Putamen (tissue), 1 donor: ENCODE measurements at regions not wholly inside any gene's neighbourhood (a gene's known extent, or its start where the extent isn't known, plus 50 kb on each side); places are given as distances from the start of the nearest gene placed in this dataset.
A peak's percentile ranks its signal among the peaks of the same experiment; 100 is the strongest.

Experiments used
- DNase-seq: peaks from one replicate; pipeline ENCODE4 v3.0.0-alpha.2; 2016; ENCODE audit warnings: low spot score

DNA sequence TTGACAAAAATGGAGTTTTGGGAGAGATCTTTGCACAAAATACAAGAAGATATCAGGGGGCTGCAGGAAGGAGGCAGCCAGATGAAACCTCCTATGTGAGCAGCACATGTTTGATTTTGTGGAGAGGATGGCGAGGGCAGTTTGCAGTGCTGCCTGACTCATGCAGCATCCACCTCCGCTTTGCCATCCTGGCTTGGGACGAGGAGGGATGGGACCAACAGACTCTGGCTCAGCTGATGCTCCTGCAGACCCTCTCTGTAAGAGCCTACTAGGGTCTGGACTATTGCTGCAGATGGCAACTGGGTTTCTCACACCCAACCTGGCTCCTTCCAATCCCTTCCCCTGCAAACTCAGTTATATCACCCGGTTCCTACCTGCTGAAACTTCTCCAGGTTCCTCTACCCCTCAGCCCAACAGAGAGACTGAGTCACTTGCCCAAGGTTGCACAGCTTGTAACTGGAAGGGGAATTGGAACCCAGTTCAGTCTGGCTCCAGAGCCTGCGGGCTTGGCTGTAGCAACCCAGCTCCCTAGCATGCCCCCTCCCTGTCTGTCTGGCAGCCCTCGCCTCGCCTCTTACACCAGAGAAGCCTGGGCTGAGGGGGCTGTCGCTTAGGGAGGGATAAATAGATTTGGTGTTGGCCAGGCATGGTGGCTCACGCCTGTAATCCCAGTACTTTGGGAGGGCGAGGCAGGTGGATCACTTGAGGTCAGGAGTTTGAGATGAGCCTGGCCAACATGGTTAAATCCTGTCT, 205.8 kb downstream of the PTPRU start:
- DNase-seq, result no peak

DNA sequence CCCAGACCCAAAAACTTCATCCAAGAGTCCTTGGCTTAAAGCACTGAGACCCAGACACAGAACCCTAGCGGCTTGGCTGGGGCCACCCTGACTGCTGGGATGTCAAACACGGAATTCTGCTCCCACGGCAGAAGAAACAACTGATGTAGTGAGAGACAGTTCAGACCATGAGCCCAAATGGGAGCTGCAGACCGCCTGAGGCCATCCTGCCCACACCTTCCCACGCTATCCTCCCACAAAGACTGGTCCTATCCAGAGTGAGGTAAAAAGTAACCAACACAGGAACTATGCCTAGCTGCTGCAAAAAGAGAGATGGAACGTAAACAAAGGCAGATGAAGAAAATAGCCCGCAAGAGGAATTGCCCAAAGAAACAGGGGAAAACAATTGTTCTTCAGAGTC, 203.3 kb downstream of the PTPRU start:
- no peak for DNase-seq

DNA sequence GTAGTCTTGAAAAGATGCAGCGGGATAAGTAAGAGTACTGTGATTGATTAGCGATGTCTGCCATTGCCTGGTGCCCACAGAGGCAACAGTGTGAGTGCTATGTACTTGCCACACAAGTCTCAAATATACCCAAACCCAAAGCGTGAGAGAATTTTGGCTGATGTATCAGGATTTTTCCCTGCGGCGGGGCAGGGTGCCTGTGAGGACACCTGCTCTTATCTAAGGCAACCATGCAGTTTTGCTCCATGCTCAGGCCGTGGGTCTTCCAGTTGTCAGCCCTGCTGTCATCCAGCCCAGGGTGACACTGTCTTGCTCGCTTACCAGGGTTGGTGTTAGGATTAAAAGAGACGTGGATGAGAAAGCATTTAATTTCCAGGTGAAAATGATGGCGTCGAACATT, 202.7 kb downstream of the PTPRU start:
- no peak for DNase-seq

DNA sequence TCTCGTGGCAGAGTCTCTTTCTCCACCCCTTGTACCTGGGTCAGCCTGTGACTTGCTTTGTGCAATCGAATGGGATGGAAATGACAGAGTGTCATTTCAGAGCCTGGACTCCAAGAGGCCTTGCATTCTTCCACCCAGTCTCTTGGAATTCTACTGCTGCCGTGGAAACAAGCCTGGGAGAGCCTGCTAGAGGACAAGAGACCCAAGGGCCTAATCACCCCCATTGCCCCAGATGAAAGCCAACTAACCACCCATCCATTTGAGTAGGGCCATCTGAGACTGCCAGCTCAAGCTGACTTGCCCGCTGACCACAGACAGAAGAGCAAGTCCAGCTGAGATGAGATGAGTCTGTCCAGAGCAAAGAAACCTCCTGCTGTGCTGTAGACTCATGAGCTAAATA, 201.6 kb downstream of the PTPRU start:
- no peak for DNase-seq

DNA sequence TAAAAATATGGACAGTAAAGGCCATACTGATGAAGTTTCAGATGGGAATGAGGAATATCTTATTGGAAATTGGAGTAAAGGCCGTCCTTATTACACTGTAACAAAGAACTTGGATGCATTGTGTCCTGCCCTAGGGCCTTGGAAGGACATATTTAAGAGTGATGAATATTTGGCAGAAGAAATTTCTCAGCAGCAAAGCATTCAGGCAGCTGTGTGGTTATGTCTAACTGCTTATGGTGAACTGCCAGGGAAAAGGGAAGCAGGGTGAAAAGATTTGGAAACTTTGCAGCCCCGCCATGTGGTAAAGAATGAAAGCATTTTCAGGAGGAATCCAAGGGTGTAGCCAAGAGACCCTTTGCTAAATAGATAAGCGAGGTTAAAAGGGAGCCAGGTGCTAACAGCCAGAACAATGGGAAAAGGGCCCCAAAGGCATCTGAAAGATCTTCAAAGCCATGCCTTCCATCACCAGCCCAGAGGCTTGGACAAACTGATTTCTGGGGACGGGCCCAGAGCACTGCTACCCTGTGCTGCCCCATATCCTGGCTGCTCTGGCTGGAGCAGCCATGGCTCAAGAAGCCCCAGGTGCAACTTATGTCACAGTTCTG, 200.0 kb downstream of the PTPRU start:
- DNase-seq, result no peak

DNA sequence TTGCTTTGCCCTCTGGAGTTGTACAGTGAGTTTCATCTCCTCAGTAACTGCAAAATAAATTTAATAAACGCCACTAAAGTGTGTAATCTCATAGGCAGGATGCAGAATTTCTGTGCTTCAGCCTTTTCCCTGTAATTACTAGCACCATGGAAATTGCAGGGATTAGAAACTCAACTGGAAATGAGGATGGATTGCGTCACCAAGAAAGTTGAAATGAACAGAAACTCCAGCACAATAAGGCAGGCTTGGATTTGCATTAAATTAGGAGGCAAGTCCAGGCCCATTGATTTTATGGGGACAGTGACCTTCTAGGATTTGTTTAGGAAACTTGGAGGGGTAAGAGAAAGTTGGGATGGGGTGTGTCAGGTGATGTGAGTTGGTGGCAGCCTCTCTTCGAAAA, 197.5 kb downstream of the PTPRU start:
- DNase-seq, result no peak

DNA sequence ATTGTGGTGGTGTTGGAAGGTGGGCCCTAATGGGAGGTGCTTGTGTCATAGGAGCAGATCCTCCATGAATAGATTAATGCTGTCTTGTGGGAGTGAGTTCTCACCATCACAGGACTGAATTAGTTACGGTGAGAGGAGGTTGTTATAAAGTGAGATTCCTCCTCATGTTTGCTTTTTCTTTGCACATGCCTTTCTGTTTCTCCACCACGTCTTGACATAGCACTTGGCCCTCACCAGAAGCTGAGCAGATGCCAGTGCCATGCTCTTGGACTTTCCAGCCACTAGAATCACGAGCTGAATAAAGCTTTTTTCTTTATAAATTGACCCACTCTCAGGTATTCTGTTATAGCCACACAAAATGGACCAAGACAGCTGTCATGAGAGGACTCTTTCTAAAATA, 194.8 kb downstream of the PTPRU start:
- no peak for DNase-seq

DNA sequence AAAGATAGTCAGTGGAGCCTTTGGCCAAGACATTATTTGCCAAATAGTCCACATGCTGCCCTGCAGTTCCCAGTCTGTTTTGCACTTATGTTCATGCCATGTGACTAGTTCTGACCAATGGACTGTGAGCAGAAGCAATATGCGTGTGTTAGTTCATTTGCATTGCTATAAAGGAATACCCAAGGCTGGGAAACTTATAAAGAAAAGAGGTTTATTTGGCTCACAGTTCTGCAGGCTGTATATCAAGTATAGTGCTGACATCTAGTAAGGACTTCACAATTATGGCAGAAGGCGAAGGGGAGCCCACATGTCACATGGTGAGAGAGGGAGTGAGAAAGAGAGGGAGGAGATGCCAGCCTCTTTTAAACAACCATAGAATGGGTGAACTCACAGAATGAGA, 193.3 kb downstream of the PTPRU start:
- no peak for DNase-seq

DNA sequence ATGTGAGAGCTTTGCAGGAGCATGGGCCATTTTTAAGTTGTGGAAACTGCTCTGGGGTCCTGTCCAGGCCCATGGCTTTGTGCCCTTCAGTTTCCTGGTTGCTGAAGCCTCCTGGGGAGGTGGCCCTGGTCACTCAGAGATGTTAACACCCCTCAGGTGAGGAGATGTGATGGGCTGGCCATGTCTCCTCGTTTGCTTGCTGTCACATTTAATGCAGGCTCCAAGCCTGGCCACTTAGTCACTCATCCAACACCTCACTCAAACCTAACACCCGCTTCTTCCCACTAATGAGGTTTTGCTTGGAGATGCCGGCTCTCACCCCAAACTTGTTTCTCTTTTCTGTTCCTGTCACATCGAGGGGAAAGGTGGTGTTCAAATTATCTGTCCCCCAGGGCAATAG, 192.7 kb downstream of the PTPRU start:
- DNase-seq, result no peak

DNA sequence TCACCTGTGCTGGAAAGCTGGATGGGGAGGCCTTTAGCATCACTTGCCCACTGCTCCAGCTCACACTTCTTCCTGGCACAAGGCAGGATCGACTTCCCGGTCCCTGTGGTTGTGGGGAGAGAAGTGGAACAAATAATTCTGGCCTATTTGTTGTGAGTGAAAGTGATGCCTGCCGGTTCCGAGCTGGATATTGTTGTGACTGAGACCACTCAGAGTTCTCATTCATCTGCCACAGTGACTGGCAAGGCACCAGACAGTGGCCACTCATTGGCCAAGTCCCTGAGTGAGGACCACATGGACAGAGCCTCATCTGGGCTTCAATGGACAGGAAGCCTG, 191.9 kb downstream of the PTPRU start:
- no peak for DNase-seq

DNA sequence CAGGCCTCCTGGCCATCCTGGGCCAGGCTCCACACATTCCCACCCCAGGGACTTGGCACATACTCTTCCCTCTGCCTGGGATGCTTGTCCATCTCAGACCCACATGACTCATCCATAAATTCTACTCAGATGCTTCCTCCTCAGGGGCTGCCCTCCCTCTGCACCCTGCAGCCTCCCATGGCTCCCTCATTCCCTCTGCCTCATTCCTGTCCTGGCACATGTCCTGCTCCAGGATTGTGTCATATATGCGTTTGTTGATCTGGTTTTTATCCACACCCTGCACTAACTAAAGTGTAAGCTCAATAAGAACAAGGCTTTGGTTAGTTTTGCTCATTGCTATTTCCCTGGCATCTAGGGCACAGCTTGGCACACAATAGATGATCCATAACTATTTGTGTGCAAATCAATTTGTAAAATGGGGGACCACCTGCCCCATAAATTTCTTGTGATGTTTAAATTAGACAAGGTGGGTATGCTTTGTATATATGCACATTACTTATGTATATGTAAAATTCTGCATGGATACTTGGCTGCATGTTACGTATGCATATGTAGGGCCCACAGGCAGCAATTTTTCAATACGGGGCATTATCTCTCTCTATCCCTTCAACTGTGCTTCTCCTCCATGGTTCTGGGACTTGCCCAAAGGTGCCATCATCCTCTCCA, 191.4 kb downstream of the PTPRU start:
- DNase-seq, result no peak

DNA sequence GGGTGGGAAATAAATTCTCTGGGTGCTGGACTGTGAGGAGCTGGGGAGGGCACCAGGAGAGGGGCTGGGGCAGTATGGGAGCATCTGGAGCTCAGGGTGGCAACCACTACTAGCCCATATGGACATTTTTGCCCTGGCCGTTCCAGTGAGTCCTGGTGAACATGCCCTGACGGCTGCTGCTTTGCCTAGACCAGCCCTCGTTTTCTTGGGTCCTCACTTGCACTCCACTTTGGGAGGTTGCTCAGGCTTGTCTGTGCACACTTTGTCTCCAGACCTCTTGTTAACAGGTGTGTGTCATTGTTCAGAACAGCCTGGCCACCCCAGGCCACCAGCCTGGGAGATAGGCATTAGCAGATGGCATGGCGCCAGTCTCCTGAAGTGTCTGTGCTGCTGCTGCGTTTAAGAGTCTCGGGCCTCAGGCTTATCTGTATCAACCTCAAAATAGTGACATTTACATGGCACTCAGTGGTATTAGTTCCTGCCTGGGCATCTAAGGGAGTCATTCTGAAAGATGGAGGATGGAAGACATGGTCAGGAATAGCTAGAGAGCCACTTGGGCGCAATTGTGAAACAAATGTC, 190.5 kb downstream of the PTPRU start:
- no peak for DNase-seq

DNA sequence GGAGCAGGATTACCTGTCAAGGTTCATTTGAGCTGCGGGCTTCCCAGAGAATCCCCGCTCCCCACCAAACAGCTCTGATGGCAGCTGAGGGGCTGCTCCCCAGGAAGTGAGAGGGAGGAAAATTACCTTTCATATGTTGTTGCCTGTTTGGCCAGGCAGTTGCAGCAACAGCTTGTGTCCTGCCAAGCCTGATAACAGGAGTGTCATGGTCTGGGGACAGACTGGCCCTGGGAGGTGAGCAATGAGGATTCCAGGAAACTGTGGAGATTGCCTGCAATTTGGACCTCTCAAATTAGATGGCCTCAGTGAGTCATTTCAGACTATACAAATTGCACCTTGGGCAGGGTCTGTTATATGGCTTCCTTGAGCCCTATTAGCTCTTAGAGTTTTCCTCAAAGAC, 189.3 kb downstream of the PTPRU start:
- DNase-seq, result no peak

DNA sequence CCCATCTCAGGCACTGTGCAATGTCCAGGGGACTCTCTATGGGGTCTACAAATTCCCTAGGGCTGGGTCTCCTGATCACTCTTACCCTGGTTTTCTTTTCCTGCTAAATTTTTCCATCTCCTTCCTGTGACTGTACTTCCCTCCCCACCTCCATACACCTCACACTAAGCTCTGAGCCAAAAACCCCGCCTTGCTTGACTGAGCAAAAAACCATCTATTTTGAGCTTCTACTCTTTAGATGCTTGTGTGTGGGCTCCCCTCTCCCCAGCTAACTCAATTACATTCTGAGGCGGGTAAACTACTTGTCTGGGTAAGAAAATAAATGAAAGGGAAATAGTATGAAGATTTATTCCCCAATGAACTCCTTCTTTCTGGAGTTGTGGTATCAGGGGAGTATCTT, 187.9 kb downstream of the PTPRU start:
- peak; percentile 34 for DNase-seq

DNA sequence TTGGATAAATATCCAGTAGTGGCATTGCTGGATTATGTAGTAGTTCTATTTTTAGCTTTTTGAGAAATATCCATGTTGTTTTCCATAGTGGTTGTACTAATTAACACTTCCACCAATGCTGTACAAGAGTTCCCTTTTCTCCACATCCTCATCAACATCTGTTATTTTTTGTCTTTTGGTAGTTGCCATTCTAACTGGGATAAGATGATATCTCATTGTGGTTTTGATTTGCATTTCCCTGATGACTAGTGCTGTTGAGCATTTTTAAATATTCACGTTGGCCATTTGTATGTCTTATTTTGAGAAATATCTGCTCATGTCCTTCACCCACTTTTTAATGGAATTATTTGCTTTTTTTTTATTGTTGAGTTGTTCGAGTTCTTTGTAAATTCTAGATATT, 183.9 kb downstream of the PTPRU start:
- no peak for DNase-seq

DNA sequence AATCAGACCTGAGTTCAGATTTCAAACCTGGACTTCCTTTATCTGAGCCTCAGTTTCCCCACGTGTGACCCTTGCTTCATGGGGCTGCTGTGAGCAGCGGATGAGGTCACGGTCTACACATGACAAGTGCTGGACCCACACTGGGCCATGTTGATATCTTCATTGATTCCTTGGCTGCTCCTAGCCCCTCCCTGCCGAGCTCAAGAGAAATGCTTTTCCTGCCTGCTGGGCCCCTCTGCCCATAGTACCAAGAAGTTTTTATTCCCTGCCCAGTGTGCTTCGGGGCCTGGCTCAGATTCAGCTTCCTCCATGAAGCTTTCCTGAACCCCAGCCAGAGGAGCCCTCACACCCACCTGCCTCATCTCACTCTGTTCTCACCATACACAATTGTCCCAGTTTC, 181.6 kb downstream of the PTPRU start:
- no peak for DNase-seq

DNA sequence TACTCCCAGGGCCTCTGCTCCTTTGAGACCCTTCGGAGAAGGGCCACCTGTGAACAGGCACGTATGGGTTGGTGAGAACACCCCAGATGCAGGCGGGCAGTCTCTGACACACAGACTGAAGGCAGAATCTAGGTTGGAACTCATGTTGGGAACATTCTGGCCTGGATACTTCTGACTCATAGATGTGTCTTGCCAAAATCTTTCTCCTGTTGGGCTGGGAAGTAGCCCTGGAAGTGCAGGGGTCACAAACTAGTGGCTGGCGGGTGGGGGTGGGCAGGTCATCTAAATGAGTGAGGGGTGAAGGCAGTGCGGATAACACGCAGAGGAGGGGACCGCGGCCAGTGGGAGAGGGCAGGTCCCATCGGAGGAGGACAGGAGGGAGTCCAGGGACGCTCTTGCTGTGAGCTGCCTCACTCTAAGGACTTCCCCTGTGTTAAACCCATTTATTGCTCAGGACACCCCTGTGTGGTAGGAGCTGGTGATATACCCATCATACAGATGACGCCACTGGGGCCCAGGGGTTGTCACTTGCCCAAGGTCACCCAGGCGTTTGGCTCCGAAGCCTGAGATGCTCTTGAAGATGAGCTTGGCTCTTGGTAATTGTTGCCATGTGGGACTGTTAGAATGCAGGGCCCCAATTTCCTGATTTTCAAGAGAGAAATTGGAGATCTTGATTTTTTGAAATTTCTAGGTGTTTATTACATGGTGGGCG, 181.0 kb downstream of the PTPRU start:
- DNase-seq, result no peak

DNA sequence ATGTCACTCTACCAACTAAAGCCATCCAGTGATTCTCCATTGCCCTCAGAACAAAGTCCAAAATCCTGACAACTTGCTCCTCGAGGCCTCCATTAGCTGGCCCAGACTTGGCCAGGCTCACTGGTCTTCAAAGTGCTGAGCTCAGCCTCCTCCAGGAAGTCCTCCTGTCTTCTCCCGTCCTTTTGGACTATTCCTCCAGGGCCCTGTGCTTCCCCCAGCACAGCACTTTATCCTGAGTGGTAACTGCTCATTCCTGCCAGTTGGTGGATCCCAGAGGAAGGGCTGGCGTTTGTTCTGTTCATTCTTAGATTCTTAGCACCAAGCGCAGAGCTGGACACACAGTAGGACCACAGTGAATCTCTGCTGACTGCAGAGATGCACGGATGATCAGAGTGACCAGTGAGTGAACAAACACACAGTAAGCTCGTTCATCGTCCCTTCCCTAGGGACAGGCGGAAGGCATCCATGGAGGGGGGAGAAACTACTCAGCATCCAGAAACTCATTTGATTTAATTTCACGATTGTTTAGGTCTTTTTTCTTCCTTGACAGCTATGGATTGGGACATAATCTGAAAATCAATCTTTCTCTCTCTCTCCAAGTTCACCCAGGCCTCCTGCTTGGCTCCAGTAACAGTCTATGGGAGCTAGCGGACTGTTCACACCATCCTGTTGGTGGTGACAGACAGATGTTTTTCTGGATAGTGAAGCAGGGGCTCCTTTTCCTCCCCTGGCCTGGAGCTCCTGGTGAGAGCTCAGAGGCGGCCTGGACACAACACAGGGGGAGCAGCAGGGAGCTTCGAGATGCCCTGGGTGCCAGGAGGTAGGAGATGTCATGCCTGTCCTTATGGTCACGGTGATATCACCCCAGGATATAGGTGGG, 180.2 kb downstream of the PTPRU start:
- DNase-seq, result no peak

DNA sequence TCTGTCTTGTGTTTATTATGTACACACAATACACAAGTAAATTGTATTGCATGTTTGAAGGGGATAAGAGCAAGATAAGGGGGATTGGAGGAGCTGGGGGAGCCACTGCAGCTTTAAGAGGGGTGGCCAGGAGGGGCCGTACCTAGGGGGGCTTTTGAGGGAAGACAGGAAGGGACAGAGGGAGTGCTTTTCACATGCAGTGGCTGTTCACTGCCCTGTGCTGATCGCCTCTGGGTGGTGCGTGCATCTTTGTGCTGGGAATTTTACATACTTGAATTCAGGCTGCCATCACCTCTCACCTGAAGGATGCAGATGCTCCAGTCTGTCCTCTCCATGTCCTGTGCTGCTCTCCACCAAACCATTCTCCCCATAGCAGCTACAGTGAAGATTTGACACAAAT, 179.5 kb downstream of the PTPRU start:
- DNase-seq, result no peak

DNA sequence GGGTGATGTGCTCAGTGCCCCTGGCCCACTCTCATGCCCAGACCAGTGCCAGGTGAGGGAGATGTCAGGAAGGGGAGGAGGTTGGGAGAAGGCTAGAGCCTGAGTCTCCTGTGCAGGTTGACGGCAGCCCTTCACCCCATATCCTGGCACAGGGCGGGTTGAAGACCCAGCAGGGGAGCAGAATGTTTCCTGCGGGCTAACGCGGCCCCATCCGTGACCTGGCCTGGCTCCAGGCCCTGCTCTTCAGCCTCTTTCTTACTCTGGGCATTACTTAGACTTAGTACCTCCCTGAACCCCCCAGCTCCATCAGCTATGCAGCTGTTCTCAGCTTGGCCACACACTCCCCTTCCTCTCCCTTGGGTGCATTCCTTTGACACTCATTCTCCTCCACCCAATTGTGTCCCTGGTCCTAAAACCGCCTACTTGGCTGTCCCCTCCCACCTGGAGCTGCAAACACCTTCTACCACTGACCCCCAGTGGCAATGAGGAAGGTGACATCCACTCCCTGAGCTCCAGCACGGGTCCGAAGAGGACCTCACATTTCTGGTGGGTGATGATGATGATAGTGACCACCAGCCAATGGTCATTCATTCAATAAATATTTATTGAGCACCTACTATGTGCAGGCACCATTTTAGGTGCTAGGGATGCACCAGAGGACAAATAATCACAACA, 179.0 kb downstream of the PTPRU start:
- DNase-seq, result no peak

DNA sequence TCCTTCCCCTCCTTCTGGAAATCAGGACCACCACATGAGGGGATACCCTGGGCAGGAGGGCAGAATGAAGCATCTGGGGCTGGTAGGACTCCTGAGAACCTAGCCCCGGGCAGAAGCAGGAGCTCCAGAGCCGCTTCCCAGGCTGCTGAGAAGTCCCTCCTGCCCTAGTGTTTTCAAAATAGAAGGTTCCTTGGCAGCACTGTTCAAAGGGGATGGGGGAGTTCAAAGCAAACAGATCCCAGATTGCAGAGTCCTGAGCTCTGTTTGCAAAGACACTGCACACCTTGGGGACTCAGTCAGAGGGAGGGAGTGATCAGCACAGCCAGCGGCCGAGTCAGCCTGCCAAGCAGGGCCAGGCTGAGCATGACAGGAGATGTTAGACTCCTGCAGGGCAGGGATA, 177.8 kb downstream of the PTPRU start:
- no peak for DNase-seq
